SH-SY5Y (cell line): ENCODE measurements at regions not wholly inside any gene's neighbourhood (a gene's known extent, or its start where the extent isn't known, plus 50 kb on each side); places are given as distances from the start of the nearest gene placed in this dataset.

Source experiments
- GATA2 ChIP-seq: IDR thresholded peaks from 2 replicates; pipeline ENCODE4 v1.6.1; 2011; ENCODE audit warnings: mild to moderate bottlenecking, low read depth, low read length
- GATA3 ChIP-seq: IDR thresholded peaks from 2 replicates; pipeline ENCODE4 v1.6.1; 2011; ENCODE audit warnings: low read depth, mild to moderate bottlenecking, low read length, moderate library complexity

DNA sequence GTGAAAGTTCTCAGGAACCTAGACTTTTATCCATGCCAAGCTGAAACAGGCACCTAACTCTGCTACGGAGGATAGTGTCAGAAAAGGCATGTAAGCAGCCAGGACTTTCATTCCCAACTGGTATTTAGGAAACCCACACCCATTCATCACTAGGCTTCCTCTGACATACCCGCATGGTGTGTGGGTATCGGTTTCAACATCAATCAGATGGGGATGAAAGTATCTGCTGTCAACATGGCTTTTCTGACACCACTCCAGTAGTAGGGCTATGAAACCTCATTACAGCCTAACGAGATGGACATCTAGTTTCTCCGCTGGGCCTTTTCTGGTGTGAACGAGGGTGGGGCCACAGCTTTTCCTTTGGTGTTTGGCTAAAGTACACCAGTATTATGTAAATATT, 1178.3 kb downstream of the CDH11 start:
- TF ChIP-seq GATA2 = no peak
- no peak for TF ChIP-seq GATA3
